SW 1271 (cell line): ENCODE measurements at regions not wholly inside any gene's neighbourhood (a gene's known extent, or its start where the extent isn't known, plus 50 kb on each side); places are given as distances from the start of the nearest gene placed in this dataset.
"Not testable (repeated sequence)": the region's sequence is repeated elsewhere in the genome, so short reads cannot be mapped to it uniquely, and the experiment has no call there.

ENCODE experiments used
- DNase-seq, 2 experiments: peaks; one replicate each; lab custom pipeline; 2025; lab: John Stamatoyannopoulos, UW

DNA sequence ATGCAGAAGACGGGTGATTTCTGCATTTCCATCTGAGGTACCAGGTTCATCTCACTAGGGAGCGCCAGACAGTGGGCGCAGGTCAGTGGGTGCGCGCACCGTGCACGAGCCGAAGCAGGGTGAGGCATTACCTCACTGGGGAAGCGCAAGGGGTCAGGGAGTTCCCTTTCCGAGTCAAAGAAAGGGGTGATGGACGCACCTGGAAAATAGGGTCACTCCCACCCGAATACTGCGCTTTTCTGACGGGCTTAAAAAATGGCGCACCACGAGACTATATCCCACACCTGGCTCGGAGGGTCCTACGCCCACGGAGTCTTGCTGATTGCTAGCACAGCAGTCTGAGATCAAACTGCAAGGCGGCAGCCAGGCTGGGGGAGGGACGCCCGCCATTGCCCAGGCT lies 1246.0 kb upstream of the PABPC4L start:
- DNase-seq, result not testable (repeated sequence)

DNA sequence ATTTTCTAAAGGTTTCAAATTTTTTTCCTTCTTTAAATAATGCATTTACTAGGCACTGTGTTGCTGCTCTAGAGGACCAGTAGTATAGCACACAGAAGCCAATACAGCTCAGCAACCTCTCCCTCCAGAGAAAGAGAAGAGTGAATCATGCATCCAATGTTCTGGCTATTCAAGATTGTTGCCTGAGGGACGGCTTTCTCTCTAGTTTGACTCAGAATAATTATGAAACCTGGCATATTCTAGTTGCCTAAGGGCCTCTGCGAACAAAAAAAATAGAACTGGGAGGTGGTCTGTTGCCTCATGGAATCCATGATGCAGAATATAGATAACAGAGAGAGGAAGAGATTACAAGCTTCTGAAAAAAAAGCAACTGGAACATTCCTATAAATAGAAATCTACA lies 1233.3 kb upstream of the PABPC4L start:
- no peak for DNase-seq

DNA sequence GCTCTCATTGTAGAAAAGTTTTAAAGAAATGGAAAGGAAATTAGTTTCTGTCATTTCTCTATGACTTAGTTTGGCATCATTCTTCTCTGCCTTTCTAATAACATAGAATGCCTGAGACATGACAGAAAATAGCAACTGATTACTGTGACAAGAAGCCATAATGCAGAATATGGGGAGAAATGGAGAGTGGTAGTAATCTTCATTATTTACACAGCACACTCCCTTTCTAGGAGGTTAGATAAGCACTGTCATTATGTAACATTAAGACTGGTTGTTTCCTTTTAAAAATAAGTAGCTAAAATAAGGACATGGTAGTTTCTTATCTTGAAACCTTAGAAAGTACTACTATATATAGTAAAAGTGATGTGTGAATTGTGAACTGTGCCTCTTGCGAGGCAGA lies 1227.9 kb upstream of the PABPC4L start:
- DNase-seq, result no peak

DNA sequence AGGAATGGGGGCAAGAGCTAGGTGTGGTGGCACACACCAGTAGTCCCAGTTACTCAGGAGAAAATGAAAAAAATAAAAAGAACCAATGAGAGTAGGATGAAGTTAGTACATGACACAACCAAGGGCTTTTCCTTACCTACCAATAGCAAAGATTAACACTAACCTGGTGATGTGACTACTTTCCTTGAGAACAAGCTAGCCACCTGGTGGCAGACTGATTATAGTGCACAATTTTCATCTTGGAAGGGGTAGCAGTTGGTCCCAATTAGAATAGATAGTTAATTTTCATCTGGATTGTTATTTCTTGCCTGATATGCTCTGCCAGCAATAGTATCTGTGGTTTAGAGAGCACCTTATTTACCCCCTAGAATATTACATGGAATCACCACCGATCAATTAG lies 1216.8 kb upstream of the PABPC4L start:
- peak in 1 of 2 experiments; percentile 6 for DNase-seq

DNA sequence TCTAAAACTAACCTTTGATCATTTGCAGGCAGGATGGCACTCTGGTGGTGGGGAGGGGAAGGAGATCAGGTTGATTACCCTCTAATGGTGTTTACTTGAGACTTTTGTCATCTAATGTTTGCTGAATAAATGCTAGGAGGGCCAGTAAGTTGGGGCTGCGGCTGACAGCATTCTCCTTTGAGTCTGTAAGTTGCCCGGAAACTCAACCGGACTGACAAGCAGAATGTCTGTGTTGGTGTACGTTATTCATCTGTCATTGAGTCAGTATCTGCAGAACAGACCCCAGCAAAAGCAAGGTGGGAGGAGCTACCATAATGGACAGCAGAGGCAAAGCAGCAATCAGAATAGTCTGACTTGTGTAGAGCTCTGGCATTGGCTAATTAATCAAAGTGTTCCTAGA lies 1210.6 kb upstream of the PABPC4L start:
- no peak for DNase-seq

DNA sequence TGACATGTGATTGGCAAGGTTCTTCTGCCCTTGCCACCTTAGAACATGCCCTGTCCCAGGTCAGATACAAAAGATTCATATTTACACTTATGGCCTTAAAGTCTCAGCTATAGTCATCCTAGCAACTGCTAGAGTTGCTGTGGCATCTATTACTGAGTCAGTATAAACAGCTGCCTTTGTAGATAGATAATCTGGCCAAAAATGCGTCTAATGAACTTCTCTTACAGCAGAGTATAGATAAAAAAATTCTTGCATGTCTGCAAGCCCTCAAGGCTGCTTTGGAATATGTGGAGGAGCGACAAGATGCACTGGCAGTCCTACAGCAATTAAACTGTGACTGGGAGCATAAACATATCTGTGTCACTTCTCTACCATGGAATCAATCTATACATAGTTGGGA lies 1209.7 kb upstream of the PABPC4L start:
- no peak for DNase-seq

DNA sequence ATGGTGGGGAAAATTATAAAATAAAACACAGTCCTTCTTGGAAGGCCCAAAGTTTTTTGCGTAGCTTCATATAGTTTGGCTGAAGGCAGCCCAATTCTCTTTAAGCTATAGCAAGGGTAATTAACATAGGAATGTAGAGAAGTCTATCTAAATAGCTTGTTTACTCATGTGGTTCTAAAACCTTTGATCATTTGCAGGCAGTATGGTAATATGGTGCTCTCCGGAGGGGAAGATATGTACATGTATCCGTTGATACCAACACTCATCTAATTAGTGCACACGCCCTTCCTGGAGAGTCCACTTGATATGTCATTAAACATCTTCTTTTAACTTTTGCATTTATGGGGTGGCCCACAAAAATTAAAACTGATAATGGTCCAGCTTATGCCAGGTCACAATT lies 1207.7 kb upstream of the PABPC4L start:
- not testable (repeated sequence) for DNase-seq

DNA sequence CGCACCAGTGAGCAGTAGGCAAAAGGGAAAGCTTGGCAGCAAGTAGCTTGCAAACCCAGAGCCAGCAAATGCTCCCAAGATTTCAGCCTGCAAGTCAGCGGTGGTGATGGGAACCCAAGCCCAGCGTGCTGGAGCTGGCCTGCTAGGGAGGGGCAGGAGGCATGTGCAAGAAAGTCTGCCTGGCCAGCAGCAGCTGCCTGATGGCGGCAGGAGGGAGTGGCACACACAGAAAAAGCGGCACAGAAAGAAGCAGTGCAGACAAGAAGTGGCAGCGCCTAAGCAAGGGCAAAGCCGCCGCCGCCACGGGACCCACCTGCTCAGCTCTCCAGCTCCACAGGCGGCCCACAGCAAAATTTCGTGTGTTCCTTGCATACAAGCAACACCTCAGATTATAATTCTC lies 1206.5 kb upstream of the PABPC4L start:
- no peak for DNase-seq

DNA sequence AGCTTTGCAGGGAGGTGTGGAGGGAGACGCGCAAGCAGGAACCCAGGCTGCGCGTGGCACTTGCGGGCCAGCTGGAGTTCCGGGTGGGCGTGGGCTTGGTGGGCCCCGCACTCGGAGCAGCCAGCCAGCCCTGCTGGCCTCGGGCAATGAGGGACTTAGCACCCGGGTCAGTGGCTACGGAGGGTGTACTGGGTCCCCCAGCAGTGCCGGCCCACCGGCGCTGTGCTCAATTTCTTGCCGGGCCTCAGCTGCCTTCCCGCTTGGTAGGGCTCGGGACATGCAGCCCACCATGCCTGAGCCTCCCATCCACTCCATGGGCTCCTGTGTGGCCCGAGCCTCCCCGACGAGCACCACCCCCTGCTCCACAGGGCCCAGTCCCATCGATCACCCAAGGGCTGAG lies 1205.0 kb upstream of the PABPC4L start:
- DNase-seq, result not testable (repeated sequence)

DNA sequence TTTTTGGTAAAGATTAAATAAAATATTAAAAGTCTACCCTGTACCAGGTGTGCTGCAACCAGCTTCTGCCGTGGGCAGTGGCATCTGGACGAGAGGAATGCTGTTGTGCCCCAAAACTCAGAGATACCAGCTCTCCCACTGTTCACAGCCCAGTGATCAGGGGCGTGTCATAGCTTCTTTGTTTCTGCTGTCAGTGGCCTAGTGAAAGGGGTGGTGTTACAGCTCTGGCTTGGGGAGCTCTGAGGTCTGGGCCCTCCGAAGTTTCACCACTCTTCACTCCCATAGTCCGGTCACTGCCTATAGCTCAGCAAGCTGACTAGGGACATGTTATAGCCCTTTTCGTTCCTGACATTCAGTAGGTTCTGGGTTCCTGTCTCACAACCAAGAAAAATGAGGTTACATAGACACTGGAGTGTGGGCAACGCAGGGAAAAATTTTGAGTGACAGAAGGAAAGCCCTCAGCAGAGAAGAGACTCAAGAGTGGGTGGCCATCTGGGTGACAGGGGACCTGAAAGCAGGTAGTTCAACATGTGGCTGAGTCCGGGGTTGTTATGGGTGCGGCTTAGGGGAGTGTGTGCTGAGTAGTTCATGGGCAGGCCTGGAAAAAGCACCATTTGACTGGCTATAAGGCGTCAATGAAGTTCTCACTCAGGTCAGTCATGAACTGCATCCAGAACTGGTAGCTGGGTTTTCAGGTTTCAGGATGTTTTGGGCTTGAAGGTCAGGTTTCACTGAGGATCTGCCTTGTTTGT lies 1184.4 kb upstream of the PABPC4L start:
- no peak for DNase-seq

DNA sequence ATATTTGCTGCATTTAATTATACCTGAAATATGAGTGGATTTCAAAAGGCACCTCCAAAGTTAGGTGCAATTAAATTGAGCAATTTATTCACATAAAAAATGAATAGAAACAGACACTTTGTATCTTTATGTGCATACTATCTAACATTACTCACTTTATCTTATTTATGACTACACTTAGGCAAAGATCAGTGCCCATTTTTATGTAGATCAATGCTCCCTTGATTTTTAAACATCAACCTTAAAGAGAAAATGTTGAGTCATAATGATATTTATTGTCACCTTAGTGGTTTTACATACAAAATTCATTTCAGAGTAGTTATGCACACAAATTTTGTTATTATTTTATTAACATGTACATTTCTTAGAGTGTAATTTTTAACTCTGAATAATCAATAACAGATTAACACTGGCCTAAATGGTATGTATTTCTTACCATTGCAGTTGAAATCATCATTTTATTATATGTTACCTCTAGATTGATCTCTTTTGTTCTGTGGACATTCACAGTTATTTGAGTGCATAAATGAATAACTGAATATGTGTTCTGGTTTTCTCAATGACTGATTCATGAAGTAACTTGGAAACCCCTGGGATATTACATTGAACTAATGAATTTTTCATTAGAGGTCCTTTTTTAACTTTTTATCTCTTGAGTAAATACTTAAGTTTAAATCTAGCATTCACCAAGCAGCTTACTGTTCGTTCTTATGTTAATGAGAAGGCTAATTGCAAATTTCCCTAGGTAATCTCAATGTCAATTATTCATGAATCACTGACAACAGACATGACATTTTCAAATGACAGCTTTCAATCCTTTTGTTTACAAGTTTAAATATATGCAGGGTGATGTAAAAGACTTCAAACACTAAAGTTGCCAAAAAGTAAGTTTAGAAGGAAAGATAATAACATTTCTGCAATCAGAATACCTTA lies 1182.0 kb upstream of the PABPC4L start:
- DNase-seq, result no peak

DNA sequence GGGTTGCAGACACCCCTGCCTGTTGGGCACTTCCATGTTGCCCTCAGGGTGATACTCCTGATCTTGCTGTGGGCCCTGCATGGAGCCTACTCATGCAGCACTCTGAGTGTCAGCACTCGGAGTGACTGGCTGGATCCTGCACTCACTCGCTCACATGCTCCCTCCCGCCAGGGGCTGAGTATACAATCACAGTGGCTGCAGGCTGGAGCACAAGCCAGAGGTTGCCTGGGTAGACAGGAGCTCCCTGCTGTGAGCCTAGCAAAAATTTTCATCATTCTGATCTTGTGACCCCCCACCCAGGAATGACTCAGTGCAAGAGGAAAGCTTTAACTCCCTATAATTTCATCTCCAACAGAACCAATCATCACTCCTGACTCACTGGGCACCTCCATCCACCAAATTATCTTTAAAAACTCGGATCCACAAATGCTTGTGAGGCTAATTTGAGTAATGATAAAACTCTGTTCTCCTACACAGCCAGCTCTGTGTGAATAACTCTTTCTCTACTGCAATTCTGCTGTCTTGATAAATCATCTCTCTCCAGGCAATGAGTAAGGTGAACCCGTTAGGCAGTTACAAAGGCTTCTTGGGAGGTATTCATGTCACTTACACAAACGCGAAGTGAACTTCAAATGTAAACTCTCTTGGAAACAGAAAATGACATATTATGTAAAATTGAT lies 1180.8 kb upstream of the PABPC4L start:
- DNase-seq, result no peak

DNA sequence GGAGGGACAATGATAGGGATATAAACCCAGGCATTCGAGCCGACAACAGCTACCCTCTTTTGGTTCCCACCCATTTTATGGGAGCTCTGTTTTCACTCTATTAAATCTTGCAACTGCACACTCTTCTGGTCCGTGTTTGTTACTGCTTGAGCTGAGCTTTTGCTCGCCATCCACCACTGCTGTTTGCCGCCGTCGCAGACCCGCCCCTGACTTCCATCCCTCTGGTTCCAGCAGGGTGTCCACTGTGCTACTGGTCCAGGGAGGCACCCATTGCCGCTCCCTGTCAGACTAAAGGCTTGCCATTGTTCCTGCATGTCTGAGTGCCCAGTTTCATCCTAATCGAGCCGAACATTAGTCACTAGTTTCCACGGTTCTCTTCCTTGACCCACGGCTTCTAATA lies 1170.5 kb upstream of the PABPC4L start:
- DNase-seq, result no peak

DNA sequence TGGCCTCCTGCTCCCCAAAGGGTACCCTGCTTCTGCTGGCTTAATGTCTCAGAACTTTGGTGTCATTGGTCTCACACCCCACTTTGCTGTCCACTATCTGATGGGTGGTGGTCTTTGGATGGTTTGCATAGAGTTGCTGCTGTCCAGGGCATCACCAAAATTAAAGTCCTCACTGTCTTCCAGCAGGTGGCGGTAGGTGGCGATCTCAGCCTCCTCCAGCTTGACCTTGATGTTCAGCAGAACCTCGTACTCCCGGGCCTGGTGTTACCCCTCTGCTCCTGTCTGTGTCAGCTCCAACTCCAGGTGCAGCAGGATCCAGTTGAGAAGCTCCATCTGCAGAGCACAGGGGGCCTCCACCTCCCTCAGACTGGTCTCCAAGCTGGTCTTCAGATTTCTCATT lies 1169.5 kb upstream of the PABPC4L start:
- no peak for DNase-seq

DNA sequence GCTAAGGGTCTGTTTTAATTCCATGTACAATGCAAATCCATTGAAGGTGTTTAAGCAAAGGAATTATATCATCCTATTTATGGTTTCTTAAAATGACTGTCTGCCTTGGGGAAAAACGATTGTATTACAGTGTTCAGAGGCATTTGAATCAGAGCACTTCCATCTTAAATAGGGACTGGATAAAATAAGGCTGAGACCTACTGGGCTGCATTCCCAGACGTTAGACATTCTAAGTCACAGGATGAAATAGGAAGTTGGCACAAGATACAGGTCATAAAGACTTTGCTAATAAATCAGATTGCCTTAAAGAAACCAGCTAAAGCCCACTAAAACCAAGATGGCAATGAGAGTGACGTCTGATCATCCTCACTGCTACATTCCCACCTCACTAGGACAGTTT lies 1167.2 kb upstream of the PABPC4L start:
- no peak for DNase-seq

DNA sequence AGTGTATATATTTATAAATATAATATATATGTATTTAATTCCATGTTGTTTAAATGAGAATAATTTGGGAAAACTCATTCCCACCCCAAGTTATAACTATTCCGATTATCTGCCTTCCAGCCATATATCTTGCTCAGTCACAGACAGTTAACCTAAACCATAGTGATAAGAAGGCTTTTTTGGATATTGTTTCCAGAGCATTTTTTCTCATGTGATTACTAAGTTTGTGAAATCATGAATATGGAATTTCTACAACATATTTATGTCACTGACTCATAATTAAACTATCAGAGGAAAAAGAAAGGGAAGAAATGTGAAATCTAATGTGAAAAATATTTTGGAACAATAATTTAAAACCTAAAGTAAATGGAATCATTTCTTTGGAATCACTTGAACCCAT lies 1163.5 kb upstream of the PABPC4L start:
- peak in 1 of 2 experiments; percentile 1 for DNase-seq

DNA sequence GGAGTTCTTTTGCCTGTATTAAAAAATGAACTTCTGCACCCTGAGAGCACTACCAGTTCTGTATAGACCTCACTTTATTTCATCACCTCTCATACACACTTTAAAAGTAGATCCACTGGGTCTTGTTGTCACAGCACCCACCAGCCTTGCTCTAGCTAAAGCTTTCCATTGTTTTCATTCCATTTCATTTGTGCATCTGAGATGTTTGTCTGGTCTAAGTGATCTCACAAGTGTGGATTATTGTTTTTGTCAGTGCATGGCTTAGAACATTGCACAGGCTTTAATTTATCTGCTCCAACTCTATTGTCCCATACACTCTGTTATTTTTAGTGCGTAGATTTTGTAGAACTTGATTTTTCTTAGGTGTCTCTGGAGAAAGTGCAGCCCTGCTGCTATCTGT lies 1157.5 kb upstream of the PABPC4L start:
- no peak for DNase-seq

DNA sequence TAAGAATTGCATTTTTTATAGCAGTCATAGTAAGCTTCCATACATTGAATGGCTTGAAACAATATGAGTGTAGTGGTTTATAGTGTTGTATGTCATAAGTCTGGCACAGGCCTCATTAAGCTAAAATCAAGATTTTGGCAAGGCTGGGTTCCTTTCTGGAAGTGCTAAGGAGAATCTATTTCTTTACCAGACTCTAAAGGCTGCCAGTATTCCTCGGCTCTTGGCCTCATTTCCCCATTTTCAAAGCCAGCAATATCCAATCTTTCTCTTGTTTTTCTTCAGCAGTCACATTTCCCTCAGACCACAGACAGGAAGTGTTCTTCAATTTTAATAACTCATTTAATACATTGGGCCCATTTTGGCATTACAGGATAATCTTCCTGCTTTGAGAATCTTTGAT lies 1155.5 kb upstream of the PABPC4L start:
- no peak for DNase-seq

DNA sequence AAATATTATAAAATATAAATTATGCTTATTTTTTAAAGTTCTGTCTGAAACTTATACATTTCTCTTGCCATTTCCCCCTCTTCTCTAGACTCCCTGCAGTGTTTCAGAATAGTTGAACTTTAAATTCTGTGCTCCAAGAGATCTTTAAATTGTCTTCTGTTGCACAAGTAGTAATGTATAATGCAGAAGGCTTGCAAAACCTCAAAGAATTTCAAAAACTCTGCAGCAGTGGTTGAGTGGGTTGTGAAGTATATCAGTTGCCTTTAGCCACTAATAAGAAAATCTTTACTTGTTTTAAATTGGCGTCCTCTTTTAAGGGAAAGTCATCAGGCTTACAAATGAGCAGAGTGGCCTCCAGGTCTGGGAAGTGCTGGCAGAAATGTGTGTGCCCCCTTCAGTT lies 1153.3 kb upstream of the PABPC4L start:
- no peak for DNase-seq

DNA sequence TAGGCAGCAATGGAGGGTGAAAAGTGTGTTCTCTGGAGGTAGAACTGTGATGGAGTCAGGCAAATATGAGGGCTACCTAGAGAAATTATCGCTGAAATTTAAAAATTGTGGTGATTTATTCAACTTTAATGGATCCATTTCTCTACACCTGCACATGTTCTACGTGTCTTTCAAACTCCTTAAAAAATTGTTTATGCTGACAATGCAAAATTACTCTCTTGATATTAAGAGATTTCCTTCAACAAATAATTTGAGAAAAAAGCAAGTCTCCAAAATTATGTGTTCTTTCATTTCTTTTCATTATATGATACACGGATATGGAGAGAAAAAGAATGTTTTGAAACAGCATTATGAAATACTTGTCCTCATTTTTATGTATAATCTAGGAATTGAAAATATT lies 1151.4 kb upstream of the PABPC4L start:
- DNase-seq, result no peak

DNA sequence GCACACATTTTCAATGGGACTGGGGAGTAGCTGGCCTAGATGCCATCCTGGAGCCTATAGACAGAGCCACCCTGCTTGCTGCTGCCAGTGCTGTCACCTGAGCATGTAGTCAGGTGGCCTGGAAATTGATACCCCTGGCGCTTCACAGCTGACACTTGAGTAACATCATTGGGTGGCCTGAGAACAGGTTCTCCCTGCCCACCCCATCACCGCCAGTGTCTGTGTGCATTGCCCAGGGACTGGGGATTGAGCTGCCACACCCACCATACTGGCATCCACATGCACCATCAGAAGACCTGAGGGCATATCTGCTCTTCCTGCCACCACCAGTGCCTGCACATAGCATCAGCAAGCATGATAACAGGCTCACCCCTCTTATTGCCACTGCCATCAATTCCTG lies 1142.9 kb upstream of the PABPC4L start:
- DNase-seq, result no peak

DNA sequence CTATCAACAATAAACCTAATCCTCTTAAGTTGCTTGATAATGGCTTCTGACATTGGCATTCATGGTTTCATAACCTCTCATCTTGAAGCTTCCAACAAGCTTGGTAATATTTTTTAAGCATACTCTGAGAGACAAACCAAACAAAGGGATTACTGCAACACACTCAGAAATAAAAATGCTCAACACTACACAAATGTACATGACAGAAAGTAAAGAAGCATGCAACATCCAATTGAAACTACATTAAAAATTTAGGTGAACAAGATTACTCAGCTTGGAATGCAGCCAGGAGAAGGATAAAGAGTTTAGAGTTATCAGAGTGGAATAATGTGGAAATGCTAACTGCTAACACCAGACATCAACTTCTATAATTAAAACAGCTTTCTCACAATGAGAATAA lies 1136.6 kb upstream of the PABPC4L start:
- no peak for DNase-seq

DNA sequence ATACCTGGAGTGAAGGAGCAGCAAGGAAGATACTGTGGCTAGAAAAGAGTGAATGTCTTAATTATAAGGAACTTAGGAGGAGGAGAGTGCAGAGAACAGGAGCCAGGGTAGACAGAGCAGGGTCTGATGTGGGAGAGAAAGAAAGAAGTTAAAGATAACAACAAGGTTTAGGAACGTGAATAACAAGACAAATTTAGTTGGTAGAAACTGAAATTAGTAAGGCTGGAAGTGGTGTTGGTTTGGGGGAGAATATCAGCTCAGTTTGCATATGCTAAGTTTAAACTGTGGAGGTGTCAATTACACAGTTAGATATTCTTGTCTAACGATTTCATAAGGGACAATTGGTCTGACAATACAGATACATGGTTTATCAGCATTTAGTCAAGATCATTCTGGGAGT lies 1123.7 kb upstream of the PABPC4L start:
- no peak for DNase-seq
